Putamen (tissue), 1 donor: ENCODE measurements at regions not wholly inside any gene's neighbourhood (a gene's known extent, or its start where the extent isn't known, plus 50 kb on each side); places are given as distances from the start of the nearest gene placed in this dataset.
"Not testable (repeated sequence)": the region's sequence is repeated elsewhere in the genome, so short reads cannot be mapped to it uniquely, and the experiment has no call there.

ENCODE experiments used
- DNase-seq: peaks from one replicate; pipeline ENCODE4 v3.0.0-alpha.2; 2016; ENCODE audit warnings: low spot score

DNA sequence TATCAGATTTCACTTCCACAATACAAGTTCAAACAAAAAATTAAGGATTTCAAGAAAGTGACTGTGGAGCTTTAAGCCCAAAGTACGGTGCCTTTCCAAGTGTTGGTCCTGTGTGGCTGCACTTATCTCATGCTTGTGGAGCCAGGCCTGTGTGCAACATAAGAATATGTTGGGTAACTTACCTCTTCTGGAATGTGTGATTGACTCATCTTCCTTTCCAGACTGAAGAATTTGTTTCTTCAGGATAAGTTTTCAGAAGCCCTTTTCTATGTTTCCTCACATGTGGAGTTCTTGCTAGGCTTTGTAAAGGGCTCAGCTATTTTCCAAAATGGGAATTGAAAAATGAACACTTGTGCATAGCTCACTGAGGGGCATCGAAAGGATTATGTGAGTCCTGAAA, 485.1 kb upstream of the PAPPA start:
- no peak for DNase-seq

DNA sequence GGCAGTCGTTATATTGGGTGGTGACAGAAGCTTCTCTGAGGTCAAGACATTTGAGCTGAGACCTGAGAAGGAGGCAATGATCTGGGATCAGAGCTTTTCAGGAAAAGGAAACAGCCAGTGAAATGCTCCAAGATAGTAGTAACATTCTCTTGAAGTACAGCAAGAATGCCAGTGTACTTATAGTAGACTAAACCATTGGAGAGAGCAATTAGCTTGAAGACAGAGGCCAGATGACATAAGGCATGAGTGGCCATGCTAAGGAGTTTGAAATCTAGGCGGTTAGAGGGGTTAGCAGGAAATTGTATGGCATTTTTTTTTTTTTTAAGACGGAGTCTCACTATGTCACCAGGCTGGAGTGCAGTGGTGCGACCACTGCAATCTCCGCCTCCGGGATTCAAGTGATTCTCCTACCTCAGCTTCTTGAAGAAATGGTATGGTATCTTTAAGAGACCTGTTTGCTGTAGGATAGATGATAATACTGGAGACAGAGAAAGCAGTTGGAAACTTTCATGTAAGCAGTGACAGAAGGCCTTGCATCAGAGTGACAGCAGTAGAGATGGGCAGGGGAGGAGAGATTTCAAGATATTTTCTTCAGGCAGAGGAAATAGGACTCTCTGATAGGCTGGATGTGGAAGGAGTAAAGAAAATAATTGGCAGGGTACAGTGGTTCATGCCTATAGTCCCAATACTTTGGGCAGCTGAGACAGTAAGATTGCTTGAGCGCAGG, 482.2 kb upstream of the PAPPA start:
- DNase-seq, result no peak

DNA sequence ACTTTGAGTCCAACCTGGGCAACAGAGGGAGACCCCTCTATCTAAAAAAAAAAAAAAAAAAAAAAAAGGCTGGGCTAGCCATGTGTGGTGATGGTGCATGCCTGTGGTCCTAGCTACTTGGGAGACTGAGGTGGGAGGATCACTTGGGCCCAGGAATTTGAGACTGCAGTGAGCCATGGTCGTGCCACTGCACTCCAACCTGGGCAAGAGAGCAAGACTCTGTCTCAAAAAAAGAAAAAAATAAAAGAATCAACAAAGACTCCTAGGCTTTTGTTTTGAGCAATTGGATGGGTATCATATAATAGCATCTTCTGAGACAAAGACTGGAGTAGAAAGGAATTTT, 481.7 kb upstream of the PAPPA start:
- DNase-seq, result no peak

DNA sequence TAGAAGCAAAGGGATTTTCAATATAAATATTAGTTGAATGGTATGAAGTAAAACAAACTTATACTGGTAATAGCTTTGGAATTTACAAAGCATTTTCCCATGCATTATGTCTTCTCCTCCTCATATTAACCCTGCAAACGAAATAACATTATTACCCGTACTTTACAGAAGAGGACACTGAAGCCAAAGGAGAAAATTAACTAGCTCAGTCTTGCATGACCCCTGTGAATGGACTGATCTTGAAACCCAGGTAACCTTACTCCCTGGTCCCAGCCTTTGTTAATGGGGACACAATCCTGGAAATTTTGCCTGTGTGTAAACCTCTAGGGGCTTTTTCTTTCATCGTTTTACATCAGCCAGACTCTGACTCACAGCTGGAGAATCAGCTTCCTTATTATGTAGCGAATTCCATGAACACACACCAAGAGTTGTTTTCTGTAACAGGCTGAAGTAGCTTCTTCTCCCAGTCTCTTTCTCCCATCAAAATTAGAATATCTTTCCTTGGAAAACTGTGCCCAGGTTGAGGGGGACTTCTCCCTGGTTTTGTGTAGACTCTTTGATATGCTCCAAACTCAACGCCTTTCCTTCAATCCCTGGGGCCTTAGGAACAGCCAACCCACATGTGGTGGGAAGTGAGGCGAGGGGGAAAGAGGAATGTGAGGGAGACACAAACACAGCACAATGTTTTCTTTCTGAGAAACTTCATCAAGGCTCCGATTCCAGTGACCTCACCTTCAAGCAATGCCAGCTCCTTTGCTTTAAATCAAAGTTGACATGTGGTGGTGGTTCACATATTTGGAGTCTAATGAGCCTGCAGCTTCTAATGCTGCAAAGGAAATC, 480.9 kb upstream of the PAPPA start:
- no peak for DNase-seq

DNA sequence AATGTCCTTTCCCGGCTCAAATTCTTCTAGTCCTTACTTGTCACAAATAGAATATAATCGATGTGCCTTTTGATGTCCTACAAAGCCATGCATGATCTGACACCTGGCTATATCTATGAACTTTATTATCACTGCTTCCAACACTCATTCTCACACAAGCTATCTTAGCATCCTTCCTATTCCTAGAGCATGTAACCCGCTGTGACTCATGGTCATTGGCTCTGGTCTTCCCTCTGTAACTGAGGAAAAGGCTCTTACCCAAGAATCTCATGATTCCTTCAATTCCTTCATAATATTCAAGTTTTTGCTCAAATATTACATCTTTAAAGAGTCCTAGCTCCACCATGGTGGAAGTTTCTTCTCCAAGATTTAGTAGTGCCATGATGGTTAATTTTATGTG, 480.0 kb upstream of the PAPPA start:
- DNase-seq, result no peak

DNA sequence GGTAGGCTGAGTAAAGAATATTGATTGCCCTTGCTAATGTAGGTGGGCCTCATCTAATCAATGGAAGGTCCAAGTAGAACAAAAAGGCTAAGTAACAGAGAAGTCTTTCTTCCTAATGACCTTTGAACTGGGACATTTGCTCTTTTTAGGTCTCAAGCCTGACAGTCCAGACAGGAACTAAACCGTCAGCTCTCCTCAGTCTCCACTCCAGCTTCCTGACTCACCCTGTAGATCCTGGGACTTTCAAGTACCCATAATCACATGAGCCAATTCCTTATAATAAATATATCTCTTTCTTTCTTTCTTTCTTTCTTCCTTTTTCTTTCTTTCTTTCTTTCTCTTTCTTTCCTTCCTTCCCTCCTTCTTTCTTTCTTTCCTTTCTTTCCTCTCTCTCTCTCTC, 479.5 kb upstream of the PAPPA start:
- no peak for DNase-seq

DNA sequence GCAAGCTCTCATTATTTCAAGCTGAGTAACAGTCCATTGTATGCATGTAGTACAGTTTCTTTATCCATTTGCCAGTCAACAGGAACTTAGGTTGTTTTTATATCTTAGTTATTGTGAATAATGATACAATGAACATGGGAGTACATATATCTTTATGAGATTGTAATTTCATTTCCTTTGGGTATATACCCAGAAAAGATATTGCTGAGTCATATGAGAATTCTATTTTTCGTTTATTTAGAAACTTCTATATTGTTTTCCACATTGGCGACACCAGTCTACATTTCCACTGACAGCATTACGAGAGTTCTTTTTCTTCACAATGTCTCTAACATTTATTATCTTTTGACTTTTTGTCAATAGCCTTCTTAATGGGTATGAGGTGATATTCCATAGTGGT, 477.8 kb upstream of the PAPPA start:
- DNase-seq, result no peak

DNA sequence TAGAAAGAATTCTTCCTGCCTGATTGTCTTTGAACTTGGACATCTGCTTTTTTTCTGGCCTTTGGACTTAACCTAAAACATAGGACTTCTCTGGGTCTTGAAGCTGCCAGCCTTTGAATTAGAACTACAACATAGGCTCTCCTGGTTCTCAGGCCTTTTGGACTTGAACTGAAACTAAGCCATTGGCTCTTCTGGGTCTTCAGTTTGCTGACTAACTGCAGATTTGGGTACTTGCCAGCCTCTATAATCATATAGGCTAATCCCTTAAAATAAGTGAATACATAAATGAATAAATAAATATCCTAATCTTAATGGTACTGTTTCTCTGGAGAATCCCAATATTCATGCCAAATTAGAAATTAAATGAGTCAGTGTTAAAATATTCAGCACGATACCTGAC, 473.4 kb upstream of the PAPPA start:
- DNase-seq, result no peak

DNA sequence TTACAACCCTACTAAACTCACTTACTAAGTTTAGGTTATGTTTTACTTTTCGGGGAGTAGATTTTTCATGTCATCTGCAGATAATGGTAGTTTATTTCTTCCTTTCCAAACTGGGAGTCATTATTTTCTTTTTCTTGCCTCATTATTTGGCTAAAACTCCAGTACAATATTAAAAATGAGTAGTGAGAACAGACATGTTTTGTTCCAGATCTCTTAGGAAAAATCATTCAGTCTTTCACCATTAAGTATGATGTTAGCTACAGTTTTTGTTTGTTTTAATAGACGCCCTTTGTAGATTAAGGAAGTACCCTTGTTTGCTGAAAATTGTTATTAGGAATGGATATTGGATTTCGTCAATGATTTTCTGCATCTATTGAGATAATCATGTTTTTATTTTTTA, 472.0 kb upstream of the PAPPA start:
- DNase-seq, result no peak

DNA sequence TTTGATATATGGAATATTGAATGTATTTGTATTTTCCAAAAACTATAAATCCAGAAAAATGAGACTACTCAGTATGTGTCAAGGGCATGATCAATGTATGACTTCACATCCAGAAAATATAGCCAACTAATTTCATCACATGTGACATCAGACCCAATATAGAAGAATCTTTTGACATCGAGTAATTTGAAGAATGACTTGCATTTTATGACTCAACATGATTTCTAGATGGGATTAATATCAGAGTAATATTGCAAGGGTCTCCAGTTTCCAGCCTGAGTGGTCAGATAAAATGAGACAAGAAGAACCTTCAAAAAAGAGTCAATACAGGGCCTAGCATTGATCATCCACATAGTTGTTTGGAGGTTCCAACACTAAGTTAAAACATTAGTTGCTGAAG, 467.5 kb upstream of the PAPPA start:
- DNase-seq, result no peak

DNA sequence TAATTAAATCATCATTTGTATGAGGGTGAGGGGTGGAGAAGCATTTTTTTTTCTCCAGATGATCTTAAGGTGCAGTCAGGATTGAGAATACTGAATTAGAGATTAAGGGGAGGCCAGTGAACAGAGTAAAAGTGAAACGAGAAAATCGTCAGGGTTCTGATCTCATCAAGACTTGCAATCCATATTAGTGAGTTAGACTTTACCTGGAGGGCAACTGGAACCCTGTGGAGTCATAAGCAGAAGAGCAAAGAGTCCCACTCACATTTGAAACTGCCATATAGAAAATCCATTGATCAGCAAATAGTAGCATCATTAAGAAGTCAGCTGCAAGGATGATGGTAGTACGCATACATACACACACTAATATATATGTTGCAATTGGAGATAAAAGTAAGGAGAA, 466.2 kb upstream of the PAPPA start:
- no peak for DNase-seq

DNA sequence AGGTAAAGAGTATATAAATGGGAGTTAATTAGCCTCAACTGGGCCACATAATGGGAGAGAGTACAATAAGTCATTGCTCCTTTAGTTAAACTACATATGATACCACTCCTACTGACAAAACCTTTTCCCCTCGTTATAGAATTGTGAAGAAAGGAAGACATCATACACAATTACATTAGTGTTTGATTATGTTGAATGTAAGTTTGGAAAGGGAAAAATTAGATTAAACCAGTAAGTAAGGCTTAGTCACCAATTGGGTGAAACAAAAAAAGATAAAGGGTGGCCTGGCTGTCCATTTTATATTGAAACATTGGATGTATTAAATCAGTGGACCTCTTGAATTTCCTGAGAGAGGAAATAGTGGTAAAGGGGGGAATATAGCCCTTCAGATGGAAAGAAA, 464.3 kb upstream of the PAPPA start:
- no peak for DNase-seq

DNA sequence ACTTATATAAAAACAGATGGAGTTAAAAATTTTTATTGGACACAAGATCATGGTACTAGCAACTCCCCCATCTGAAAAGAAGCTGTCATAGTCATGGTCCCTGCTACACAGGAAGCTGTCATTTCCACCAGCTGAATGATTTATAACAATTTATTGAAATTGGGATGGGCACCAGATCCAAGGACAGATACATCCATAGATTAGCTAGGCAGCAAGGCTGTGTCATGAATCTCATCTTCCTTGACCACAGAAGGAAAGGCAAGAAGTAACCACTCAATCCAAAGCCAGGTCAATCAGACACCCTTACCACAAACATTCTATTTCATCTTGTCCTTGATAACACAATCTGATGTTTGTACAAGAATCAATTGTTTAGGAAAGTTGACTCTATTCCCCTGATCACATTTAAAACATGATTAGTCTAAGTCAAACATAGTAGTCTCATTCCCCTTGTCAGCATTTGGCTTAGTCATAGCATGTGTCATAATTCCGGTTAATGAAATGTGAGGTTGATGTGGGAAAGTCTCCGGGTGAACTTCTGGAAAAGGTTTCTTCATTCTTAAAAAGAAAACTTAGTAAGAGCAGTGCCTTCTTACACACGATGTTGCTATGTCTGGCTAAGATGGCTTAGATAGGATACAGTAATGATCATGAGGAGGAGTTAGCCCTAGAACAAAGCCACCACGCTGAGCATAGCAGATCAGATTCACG, 462.6 kb upstream of the PAPPA start:
- no peak for DNase-seq

DNA sequence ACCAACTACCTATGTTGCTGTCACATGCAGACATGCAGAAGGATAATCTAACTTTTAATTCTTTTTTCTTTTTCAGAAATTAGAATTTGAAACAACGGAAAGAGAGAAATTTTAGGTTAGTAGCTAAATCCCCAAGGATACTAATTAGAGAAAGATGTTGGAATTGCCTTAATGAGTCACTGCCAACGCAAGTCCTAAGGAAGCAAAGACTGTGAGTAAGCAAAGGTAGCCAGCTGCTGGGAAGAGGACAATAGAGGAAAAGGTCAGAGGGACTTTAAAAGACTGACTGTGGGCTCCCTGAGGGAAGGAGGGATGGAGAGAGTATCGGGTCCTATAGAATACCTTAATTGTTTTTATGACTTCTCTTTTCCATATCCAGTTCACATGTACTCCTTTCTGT, 461.9 kb upstream of the PAPPA start:
- DNase-seq, result no peak

DNA sequence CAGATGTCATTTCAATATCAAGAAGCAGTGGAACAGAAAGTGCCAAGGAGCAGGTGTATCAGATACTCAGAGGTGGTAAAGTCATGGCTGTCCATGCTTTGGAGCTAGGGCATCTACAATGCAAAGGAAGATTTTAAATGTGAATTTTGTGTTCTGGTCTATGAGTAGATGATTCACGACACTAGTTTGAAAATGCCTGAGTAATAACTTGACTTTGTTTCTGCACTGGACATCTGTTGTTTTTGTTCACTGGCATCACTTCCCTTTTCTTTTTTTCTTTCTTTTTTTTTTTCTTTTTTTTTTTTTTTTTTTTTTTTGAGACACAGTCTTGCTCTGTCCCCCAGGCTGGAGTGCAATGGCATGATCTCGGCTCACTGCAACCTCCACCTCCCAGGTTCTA, 460.7 kb upstream of the PAPPA start:
- DNase-seq, result not testable (repeated sequence)

DNA sequence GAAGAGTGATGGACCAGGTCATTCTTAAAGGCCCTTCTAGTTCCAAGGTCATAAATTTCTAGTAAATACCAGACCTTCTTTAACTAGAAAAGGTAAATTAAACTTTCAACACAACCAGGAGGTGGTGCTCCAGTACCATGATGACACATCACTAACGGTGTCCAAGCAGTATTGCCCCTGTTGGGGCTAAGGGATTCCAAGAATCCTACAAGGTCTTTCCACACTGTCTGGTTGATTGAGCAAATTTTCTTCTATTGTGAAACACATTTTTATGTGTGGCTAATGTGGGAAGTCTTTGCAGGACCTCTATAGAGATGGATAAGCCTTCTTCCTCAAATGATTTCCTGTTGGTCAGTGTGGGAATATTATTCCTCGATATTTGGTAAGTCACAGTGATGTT, 459.6 kb upstream of the PAPPA start:
- DNase-seq, result no peak

DNA sequence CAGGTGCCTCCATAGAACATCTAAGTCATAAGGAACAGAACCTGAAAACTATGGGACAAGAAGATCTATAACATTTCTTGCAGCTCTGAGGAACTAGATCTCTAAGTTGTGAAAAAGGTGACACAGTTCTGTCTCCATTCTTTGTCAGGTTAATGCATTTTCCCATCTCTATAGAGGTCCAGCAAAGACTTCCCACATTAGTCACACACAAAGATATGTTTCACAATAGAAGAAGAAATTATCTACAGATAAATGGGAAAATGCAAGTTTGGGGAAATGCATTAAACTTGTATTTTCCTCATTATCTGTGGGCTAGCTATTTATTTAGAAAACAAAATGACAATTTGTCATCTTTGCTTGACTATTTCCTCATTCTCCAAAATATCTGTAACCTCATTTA, 458.6 kb upstream of the PAPPA start:
- no peak for DNase-seq

DNA sequence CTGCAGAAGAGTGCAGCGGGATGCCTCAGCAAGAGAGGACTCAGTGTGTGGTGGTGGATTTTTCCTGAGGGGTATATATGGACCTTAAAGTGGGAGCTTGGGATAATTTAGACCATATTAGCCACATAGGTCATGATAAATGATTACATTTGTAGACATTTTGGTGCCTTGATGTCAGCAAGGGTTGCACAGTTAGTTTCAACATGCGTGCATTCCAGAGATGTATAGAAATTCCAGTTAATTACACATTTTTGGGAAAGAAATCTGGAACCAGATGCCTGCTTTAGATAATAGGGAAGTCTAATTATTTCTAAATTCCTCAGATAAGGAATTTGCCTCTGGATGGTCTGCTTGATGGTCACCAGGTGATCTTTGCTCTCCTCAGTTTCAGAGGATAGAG, 440.6 kb upstream of the PAPPA start:
- no peak for DNase-seq

DNA sequence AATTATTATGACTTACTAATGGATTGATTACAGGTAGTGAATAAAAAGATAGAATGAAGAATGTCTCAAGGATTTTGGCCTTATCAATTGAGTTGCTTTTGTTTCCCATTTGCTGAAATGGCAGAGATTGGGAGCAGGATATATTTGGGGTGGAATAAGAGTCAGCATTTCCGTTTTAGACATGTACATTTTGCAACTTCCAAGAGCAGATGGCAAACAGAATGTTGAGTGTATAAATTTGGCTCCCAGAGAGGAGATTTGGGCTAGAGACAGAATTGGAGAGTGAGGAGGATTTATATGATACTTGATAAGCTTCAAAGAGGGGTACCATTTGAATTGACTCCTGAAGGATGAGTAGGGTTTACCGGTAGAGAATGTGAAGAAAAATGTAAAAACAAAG, 437.9 kb upstream of the PAPPA start:
- no peak for DNase-seq

DNA sequence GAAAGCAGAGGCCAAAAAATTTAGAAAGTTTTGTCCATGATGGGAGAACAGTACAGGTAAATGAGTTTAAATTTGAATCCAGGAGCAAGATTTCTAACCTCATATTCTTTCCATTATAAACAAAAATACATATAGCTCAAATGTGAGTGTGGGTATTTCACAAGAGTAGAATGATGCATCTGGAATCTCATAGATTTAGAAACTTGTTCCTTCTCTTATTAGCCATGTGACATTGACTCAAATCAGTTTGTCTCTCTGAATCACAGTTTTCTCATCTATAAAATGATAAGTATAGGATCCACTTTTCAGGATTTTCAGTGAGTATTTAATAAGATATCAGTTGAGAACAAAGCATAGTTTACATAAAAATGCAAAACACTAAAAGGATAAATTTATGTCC, 436.3 kb upstream of the PAPPA start:
- no peak for DNase-seq

DNA sequence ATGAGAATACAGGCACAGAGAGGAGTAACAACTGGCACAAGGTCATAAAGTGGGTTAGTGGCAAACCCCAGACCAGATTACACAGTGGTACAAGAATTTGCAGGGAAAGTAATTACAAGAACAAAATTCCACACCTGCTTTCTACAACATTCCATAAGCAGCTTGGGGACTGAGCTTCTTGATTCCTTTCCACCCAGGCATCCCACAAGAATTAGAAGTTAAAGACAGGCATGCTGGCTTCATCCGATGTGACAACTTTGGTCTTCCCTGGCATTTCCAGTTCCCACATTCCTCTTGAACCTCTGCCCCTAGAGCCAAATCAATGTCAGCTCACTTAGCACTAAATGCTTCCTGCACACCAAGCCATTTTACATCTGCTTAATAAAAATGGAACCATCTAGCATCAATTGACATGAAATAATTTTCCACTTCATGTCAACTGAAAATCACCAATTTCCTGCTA, 435.8 kb upstream of the PAPPA start:
- DNase-seq, result no peak

DNA sequence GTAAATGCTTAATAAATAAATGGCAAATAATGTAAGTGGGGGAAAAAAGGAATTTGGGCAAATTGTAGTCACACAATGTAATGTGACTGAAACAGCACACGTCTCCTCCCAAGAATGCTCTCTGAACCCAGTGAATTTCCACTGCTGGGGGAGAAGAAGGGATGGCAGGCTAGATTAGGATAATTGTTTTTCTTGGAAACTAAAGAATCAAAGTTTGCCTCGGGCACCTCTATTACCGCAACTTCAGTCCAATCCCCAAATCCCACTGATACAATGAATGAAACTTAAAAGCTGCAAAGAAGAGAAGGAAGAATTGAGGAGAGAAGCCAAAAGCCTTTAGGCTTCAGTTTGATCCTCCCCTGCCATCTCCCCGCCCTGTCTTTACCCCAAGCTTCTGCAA, 423.2 kb upstream of the PAPPA start:
- DNase-seq, result no peak

DNA sequence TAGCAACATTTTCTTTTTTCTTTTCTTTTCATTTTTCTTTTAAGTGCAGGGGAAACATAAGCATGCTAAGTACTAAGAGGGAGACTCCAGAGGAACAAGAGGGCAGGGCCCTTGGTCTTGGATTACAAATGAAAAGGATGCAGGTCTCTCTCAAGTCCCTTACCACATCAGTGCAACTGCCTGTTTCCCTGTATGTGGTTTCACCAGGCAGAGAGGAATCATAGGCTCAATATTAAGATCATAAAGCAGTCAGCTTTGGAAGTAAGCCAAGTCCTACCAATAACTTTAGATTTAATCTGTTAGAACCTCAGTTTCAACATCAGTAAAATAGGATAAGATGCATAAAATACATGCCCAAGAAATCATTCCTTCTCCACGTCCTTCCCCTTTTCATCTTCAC, 422.7 kb upstream of the PAPPA start:
- no peak for DNase-seq
